LNCaP clone FGC (cell line): ENCODE measurements at regions not wholly inside any gene's neighbourhood (a gene's known extent, or its start where the extent isn't known, plus 50 kb on each side); places are given as distances from the start of the nearest gene placed in this dataset.
"Not testable (repeated sequence)": the region's sequence is repeated elsewhere in the genome, so short reads cannot be mapped to it uniquely, and the experiment has no call there.

Experiments
- DNase-seq: peaks from one replicate; pipeline ENCODE4 v3.0.0-alpha.2; 2011; ENCODE audit warnings: low read depth
- H3K4me3 ChIP-seq: 2 replicates; pipeline ENCODE4 v1.5.1; 2011; ENCODE audit warnings: mild to moderate bottlenecking, low read depth, low read length, control low read depth
- CTCF ChIP-seq: IDR thresholded peaks from 2 replicates; pipeline ENCODE4 v1.5.1; 2012; ENCODE audit warnings: mild to moderate bottlenecking; ENCODE audit not compliant: control insufficient read depth, insufficient read depth; ENCODE audit errors: extremely low read depth

GRCh38 chr17:34082404-34082803 lies 172.7 kb upstream of the CCL2 start:
- TF ChIP-seq CTCF = no peak
- DNase-seq = no peak

GRCh38 chr17:34089042-34089441 lies 166.0 kb upstream of the CCL2 start:
- not testable (repeated sequence) for DNase-seq, H3K4me3 ChIP-seq

More at GRCh38 chr17:34082404-34082803, 172.7 kb upstream of the CCL2 start:
- no peak overlapping the region for H3K4me3 ChIP-seq

- TF ChIP-seq CTCF = no peak
- no peak for DNase-seq
- no peak overlapping the region for H3K4me3 ChIP-seq
Measured at GRCh38 chr17:34090593-34090992, 164.5 kb upstream of the CCL2 start.

- no peak for DNase-seq
- H3K4me3 ChIP-seq = no peak overlapping the region
- no peak for TF ChIP-seq CTCF
Measured at GRCh38 chr17:34091975-34092374, 163.1 kb upstream of the CCL2 start.

- no peak for TF ChIP-seq CTCF
- DNase-seq = no peak
Measured at GRCh38 chr17:34095106-34095505, 160.0 kb upstream of the CCL2 start.

GRCh38 chr17:34098699-34099098 lies 156.4 kb upstream of the CCL2 start:
- no peak for TF ChIP-seq CTCF
- DNase-seq = no peak
- H3K4me3 ChIP-seq = no peak overlapping the region

More at GRCh38 chr17:34095106-34095505, 160.0 kb upstream of the CCL2 start:
- H3K4me3 ChIP-seq = no peak overlapping the region

GRCh38 chr17:34099859-34100515 lies 155.1 kb upstream of the CCL2 start:
- DNase-seq = no peak
- no peak overlapping the region for H3K4me3 ChIP-seq
- TF ChIP-seq CTCF = no peak
